ENCODE measurements at regions not wholly inside any gene's neighbourhood (a gene's known extent, or its start where the extent isn't known, plus 50 kb on each side); places are given as distances from the start of the nearest gene placed in this dataset.

- TF ChIP-seq EZH2phosphoT487 (IDR thresholded peaks at IDR 0.05; ENCODE audit: insufficient read depth, low read depth) (no peak), EZH2 (IDR thresholded peaks at IDR 0.05; ENCODE audit: insufficient read depth, poor library complexity, severe bottlenecking) (no peak)
These were observed 175.8 kb upstream of the CCDC150 start for GRCh38 chr2:196463706-196464105.

All from GM23248 (cell line).